ENCODE measurements at regions not wholly inside any gene's neighbourhood (a gene's known extent, or its start where the extent isn't known, plus 50 kb on each side); places are given as distances from the start of the nearest gene placed in this dataset.

GRCh38 chr18:39487932-39488331, 1922.3 kb upstream of the CELF4 start:
- in situ Hi-C loops (cut with MboI; ENCODE audit: low pct_unique_long_range_greater_than_20kb, low sequenced_read_pairs, unreplicated experiment) = no loop called here
- no peak for DNase-seq (ENCODE audit: low spot score)
- TF ChIP-seq CTCF (IDR thresholded peaks at IDR 0.05; ENCODE audit: extremely low read depth, insufficient read depth, missing control alignments) = no peak

- no peak for TF ChIP-seq CTCF (IDR thresholded peaks at IDR 0.05; ENCODE audit: extremely low read depth, insufficient read depth, missing control alignments)
- no peak for DNase-seq (ENCODE audit: low spot score)
- in situ Hi-C loops (cut with MboI; ENCODE audit: low pct_unique_long_range_greater_than_20kb, low sequenced_read_pairs, unreplicated experiment) = no loop called here
Measured at GRCh38 chr18:39486268-39486667, 1920.7 kb upstream of the CELF4 start.

- no peak for DNase-seq (ENCODE audit: low spot score)
Measured at GRCh38 chr18:39485696-39486095, 1920.1 kb upstream of the CELF4 start.

GRCh38 chr18:39481281-39481680, 1915.7 kb upstream of the CELF4 start:
- in situ Hi-C loops (cut with MboI; ENCODE audit: low pct_unique_long_range_greater_than_20kb, low sequenced_read_pairs, unreplicated experiment) = no loop called here
- no peak for TF ChIP-seq CTCF (IDR thresholded peaks at IDR 0.05; ENCODE audit: extremely low read depth, insufficient read depth, missing control alignments)
- no peak for DNase-seq (ENCODE audit: low spot score)

More at GRCh38 chr18:39485696-39486095, 1920.1 kb upstream of the CELF4 start:
- TF ChIP-seq CTCF (IDR thresholded peaks at IDR 0.05; ENCODE audit: extremely low read depth, insufficient read depth, missing control alignments) = no peak
- in situ Hi-C loops (cut with MboI; ENCODE audit: low pct_unique_long_range_greater_than_20kb, low sequenced_read_pairs, unreplicated experiment) = no loop called here

GRCh38 chr18:39480494-39481195, 1915.0 kb upstream of the CELF4 start:
- TF ChIP-seq CTCF (IDR thresholded peaks at IDR 0.05; ENCODE audit: extremely low read depth, insufficient read depth, missing control alignments) = no peak
- in situ Hi-C loops (cut with MboI; ENCODE audit: low pct_unique_long_range_greater_than_20kb, low sequenced_read_pairs, unreplicated experiment) = no loop called here
- DNase-seq (ENCODE audit: low spot score) = no peak

GRCh38 chr18:39464006-39464405, 1898.4 kb upstream of the CELF4 start:
- no peak for DNase-seq (ENCODE audit: low spot score)
- no peak for TF ChIP-seq CTCF (IDR thresholded peaks at IDR 0.05; ENCODE audit: extremely low read depth, insufficient read depth, missing control alignments)
- in situ Hi-C loops (cut with MboI; ENCODE audit: low pct_unique_long_range_greater_than_20kb, low sequenced_read_pairs, unreplicated experiment) = no loop called here
